ENCODE measurements at regions not wholly inside any gene's neighbourhood (a gene's known extent, or its start where the extent isn't known, plus 50 kb on each side); places are given as distances from the start of the nearest gene placed in this dataset.

GRCh38 chr2:19643117-19643518, 258.7 kb downstream of the TTC32 start:
- Mint-ChIP-seq H3K36me3 (no peaks in the 10 kb centered on the region), H3K9me3 (peaks cover 0 to 11% (median 0%) of the 10 kb centered on the region in 7 donors), H3K27ac (no peak overlapping the region), H3K27me3 (no peaks in the 10 kb centered on the region), H3K4me1 (no peaks in the 10 kb centered on the region), H3K4me3 (no peak overlapping the region)
- no peak overlapping the region for H3K4me3 ChIP-seq (ENCODE audit: low read depth, low read length)
- no peaks in the 10 kb centered on the region for H3K36me3 ChIP-seq (ENCODE audit: control insufficient read depth, insufficient read depth, low read length)
- DNase-seq, result no peak
- no peaks in the 10 kb centered on the region for H3K9me3 ChIP-seq (ENCODE audit: control insufficient read depth in 2 of 2, low read length in 2 of 2)
- H3K27me3 ChIP-seq (ENCODE audit: control insufficient read depth, insufficient read depth, low read length), result no peaks in the 10 kb centered on the region
- no peak overlapping the region for H3K27ac ChIP-seq (ENCODE audit: insufficient read depth, low read length, poor library complexity, severe bottlenecking)
- ATAC-seq (ENCODE audit: low read depth in 2 of 2), result no peak
- no peaks in the 10 kb centered on the region for H3K4me1 ChIP-seq (ENCODE audit: control insufficient read depth, insufficient read depth, low read length, poor library complexity, severe bottlenecking)

GRCh38 chr2:19642501-19642900, 259.3 kb downstream of the TTC32 start:
- no peak overlapping the region for H3K27ac ChIP-seq (ENCODE audit: insufficient read depth, low read length, poor library complexity, severe bottlenecking)
- no peak for ATAC-seq (ENCODE audit: low read depth in 2 of 2)
- no peak overlapping the region for H3K4me3 ChIP-seq (ENCODE audit: low read depth, low read length)
- H3K36me3 ChIP-seq (ENCODE audit: control insufficient read depth, insufficient read depth, low read length), result no peaks in the 10 kb centered on the region
- Mint-ChIP-seq H3K4me3 (no peak overlapping the region), H3K9me3 (peaks cover 0 to 11% (median 0%) of the 10 kb centered on the region in 7 donors), H3K36me3 (no peaks in the 10 kb centered on the region), H3K27me3 (no peaks in the 10 kb centered on the region), H3K4me1 (no peaks in the 10 kb centered on the region), H3K27ac (no peak overlapping the region)
- no peaks in the 10 kb centered on the region for H3K4me1 ChIP-seq (ENCODE audit: control insufficient read depth, insufficient read depth, low read length, poor library complexity, severe bottlenecking)
- no peaks in the 10 kb centered on the region for H3K27me3 ChIP-seq (ENCODE audit: control insufficient read depth, insufficient read depth, low read length)
- no peak for DNase-seq
- no peaks in the 10 kb centered on the region for H3K9me3 ChIP-seq (ENCODE audit: control insufficient read depth in 2 of 2, low read length in 2 of 2)

- Mint-ChIP-seq H3K36me3 (no peaks in the 10 kb centered on the region), H3K27ac (no peak overlapping the region), H3K4me1 (no peaks in the 10 kb centered on the region), H3K9me3 (peaks cover 0 to 4% (median 0%) of the 10 kb centered on the region in 7 donors), H3K4me3 (no peak overlapping the region), H3K27me3 (no peaks in the 10 kb centered on the region)
- Histone ChIP-seq H3K27me3 (ENCODE audit: control insufficient read depth, insufficient read depth, low read length) (no peaks in the 10 kb centered on the region), H3K27ac (ENCODE audit: insufficient read depth, low read length, poor library complexity, severe bottlenecking) (no peak overlapping the region), H3K4me3 (ENCODE audit: low read depth, low read length) (no peak overlapping the region), H3K4me1 (ENCODE audit: control insufficient read depth, insufficient read depth, low read length, poor library complexity, severe bottlenecking) (no peaks in the 10 kb centered on the region), H3K9me3 (ENCODE audit: control insufficient read depth in 2 of 2, low read length in 2 of 2) (no peaks in the 10 kb centered on the region), H3K36me3 (ENCODE audit: control insufficient read depth, insufficient read depth, low read length) (no peaks in the 10 kb centered on the region)
- no peak for DNase-seq
- ATAC-seq (ENCODE audit: low read depth in 2 of 2), result no peak
Measured at GRCh38 chr2:19635951-19636510, 265.8 kb downstream of the TTC32 start.

GRCh38 chr2:19632403-19632991, 269.3 kb downstream of the TTC32 start:
- ATAC-seq (ENCODE audit: low read depth in 2 of 2), result no peak
- no peaks in the 10 kb centered on the region for H3K9me3 ChIP-seq (ENCODE audit: control insufficient read depth in 2 of 2, low read length in 2 of 2)
- H3K4me1 ChIP-seq (ENCODE audit: control insufficient read depth, insufficient read depth, low read length, poor library complexity, severe bottlenecking), result no peaks in the 10 kb centered on the region

GRCh38 chr2:19631871-19632270, 269.9 kb downstream of the TTC32 start:
- Mint-ChIP-seq H3K27ac (no peak overlapping the region), H3K9me3 (peaks cover 0 to 8% (median 3%) of the 10 kb centered on the region in 7 donors), H3K4me1 (no peaks in the 10 kb centered on the region), H3K27me3 (no peaks in the 10 kb centered on the region), H3K36me3 (peaks cover 3% of the 10 kb centered on the region), H3K4me3 (no peak overlapping the region)
- Histone ChIP-seq H3K9me3 (ENCODE audit: control insufficient read depth in 2 of 2, low read length in 2 of 2) (peaks cover 0 to 3% of the 10 kb centered on the region in 2 experiments), H3K4me3 (ENCODE audit: low read depth, low read length) (no peak overlapping the region), H3K27ac (ENCODE audit: insufficient read depth, low read length, poor library complexity, severe bottlenecking) (no peak overlapping the region), H3K27me3 (ENCODE audit: control insufficient read depth, insufficient read depth, low read length) (no peaks in the 10 kb centered on the region), H3K36me3 (ENCODE audit: control insufficient read depth, insufficient read depth, low read length) (no peaks in the 10 kb centered on the region), H3K4me1 (ENCODE audit: control insufficient read depth, insufficient read depth, low read length, poor library complexity, severe bottlenecking) (no peaks in the 10 kb centered on the region)
- ATAC-seq (ENCODE audit: low read depth in 2 of 2) (no peak), DNase-seq (no peak)

More at GRCh38 chr2:19632403-19632991, 269.3 kb downstream of the TTC32 start:
- Mint-ChIP-seq H3K4me1 (no peaks in the 10 kb centered on the region), H3K27me3 (no peaks in the 10 kb centered on the region), H3K4me3 (no peak overlapping the region), H3K9me3 (peaks cover 0 to 4% (median 1%) of the 10 kb centered on the region in 7 donors), H3K27ac (no peak overlapping the region), H3K36me3 (no peaks in the 10 kb centered on the region)
- Histone ChIP-seq H3K27me3 (ENCODE audit: control insufficient read depth, insufficient read depth, low read length) (no peaks in the 10 kb centered on the region), H3K4me3 (ENCODE audit: low read depth, low read length) (no peak overlapping the region), H3K27ac (ENCODE audit: insufficient read depth, low read length, poor library complexity, severe bottlenecking) (no peak overlapping the region), H3K36me3 (ENCODE audit: control insufficient read depth, insufficient read depth, low read length) (no peaks in the 10 kb centered on the region)
- DNase-seq, result no peak

GRCh38 chr2:19630921-19631320, 270.9 kb downstream of the TTC32 start:
- Mint-ChIP-seq H3K4me1 (no peaks in the 10 kb centered on the region), H3K36me3 (peaks cover 5% of the 10 kb centered on the region), H3K4me3 (no peak overlapping the region), H3K27ac (no peak overlapping the region), H3K27me3 (no peaks in the 10 kb centered on the region), H3K9me3 (peaks cover 0 to 13% (median 3%) of the 10 kb centered on the region in 7 donors)
- Histone ChIP-seq H3K4me1 (ENCODE audit: control insufficient read depth, insufficient read depth, low read length, poor library complexity, severe bottlenecking) (no peaks in the 10 kb centered on the region), H3K9me3 (ENCODE audit: control insufficient read depth in 2 of 2, low read length in 2 of 2) (peaks cover 0 to 3% of the 10 kb centered on the region in 2 experiments), H3K36me3 (ENCODE audit: control insufficient read depth, insufficient read depth, low read length) (no peaks in the 10 kb centered on the region), H3K27me3 (ENCODE audit: control insufficient read depth, insufficient read depth, low read length) (no peaks in the 10 kb centered on the region), H3K27ac (ENCODE audit: insufficient read depth, low read length, poor library complexity, severe bottlenecking) (no peak overlapping the region), H3K4me3 (ENCODE audit: low read depth, low read length) (no peak overlapping the region)
- DNase-seq (no peak), ATAC-seq (ENCODE audit: low read depth in 2 of 2) (no peak)

- Histone ChIP-seq H3K36me3 (ENCODE audit: control insufficient read depth, insufficient read depth, low read length) (no peaks in the 10 kb centered on the region), H3K27me3 (ENCODE audit: control insufficient read depth, insufficient read depth, low read length) (no peaks in the 10 kb centered on the region), H3K4me1 (ENCODE audit: control insufficient read depth, insufficient read depth, low read length, poor library complexity, severe bottlenecking) (no peaks in the 10 kb centered on the region), H3K9me3 (ENCODE audit: control insufficient read depth in 2 of 2, low read length in 2 of 2) (peaks cover 0 to 3% of the 10 kb centered on the region in 2 experiments), H3K27ac (ENCODE audit: insufficient read depth, low read length, poor library complexity, severe bottlenecking) (no peak overlapping the region), H3K4me3 (ENCODE audit: low read depth, low read length) (no peak overlapping the region)
- Mint-ChIP-seq H3K9me3 (peaks cover 0 to 13% (median 1%) of the 10 kb centered on the region in 7 donors), H3K27ac (no peak overlapping the region), H3K4me1 (no peaks in the 10 kb centered on the region), H3K4me3 (no peak overlapping the region), H3K27me3 (no peaks in the 10 kb centered on the region), H3K36me3 (peaks cover 5% of the 10 kb centered on the region)
- ATAC-seq (ENCODE audit: low read depth in 2 of 2), result no peak
- DNase-seq, result no peak
Measured at GRCh38 chr2:19627359-19627758, 268.9 kb upstream of the OSR1 start.

- no peaks in the 10 kb centered on the region for H3K27me3 ChIP-seq (ENCODE audit: control insufficient read depth, insufficient read depth, low read length)
- ATAC-seq (ENCODE audit: low read depth in 2 of 2) (no peak), DNase-seq (no peak)
- no peaks in the 10 kb centered on the region for H3K4me1 ChIP-seq (ENCODE audit: control insufficient read depth, insufficient read depth, low read length, poor library complexity, severe bottlenecking)
- Mint-ChIP-seq H3K36me3 (peaks cover 5% of the 10 kb centered on the region), H3K27me3 (no peaks in the 10 kb centered on the region), H3K4me1 (no peaks in the 10 kb centered on the region), H3K9me3 (peaks cover 0 to 14% (median 4%) of the 10 kb centered on the region in 7 donors), H3K4me3 (no peak overlapping the region), H3K27ac (no peak overlapping the region)
- no peak overlapping the region for H3K4me3 ChIP-seq (ENCODE audit: low read depth, low read length)
- H3K9me3 ChIP-seq (ENCODE audit: control insufficient read depth in 2 of 2, low read length in 2 of 2), result peaks cover 0 to 3% of the 10 kb centered on the region in 2 experiments
- H3K27ac ChIP-seq (ENCODE audit: insufficient read depth, low read length, poor library complexity, severe bottlenecking), result no peak overlapping the region
- no peaks in the 10 kb centered on the region for H3K36me3 ChIP-seq (ENCODE audit: control insufficient read depth, insufficient read depth, low read length)
Measured at GRCh38 chr2:19623488-19623887, 265.1 kb upstream of the OSR1 start.

All from CD4-positive, CD25-positive, alpha-beta regulatory T cell (primary cell).